Nucleus accumbens (tissue), 56 donors: ENCODE measurements at regions not wholly inside any gene's neighbourhood (a gene's known extent, or its start where the extent isn't known, plus 50 kb on each side); places are given as distances from the start of the nearest gene placed in this dataset.

Experiments used
- DNase-seq, 56 donors: peaks; one replicate each; lab custom pipeline; 2025; lab: John Stamatoyannopoulos, UW

DNA sequence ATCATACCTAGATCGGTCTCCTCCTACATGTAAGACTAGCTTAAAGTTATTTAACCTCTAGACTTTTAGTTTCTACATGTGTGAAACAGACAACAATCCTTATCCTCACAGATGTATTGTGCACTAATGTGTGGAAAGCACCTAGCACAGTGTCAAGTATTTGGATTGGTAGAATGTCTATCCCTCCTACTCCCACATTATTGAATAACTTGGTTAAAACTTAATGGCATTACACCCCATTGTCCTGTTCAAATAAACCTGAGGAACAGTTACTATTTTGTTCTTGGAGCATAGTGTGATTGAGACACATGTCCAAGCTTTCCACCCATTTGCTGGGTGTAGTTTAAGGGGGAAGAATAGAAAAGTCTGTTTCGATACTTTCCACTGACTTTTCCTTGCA is 208.8 kb upstream of the JUN start:
- DNase-seq = no peak

GRCh38 chr1:58993403-58993802 is 209.6 kb upstream of the JUN start:
- no peak for DNase-seq

DNA sequence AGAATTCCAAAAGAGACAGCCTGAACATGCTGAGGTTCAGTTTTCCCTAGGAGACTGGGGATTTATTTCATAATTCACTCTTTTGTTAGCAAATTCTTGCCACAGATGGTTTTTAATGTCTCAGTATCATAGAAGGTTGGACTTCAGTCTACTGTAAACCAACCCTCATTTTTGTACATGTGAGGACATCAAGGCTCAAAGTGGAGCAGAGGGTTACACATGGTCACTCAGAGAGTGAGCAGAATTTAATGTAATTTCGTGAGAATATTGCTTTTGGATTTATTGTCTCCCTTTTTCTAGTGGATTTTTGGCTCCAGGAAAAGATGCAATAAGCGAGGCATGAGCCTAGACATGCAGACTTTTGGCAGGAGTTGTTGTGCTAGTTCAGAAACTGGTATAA is 210.8 kb upstream of the JUN start:
- no peak for DNase-seq

GRCh38 chr1:58996341-58997059 is 212.7 kb upstream of the JUN start:
- DNase-seq = no peak

DNA sequence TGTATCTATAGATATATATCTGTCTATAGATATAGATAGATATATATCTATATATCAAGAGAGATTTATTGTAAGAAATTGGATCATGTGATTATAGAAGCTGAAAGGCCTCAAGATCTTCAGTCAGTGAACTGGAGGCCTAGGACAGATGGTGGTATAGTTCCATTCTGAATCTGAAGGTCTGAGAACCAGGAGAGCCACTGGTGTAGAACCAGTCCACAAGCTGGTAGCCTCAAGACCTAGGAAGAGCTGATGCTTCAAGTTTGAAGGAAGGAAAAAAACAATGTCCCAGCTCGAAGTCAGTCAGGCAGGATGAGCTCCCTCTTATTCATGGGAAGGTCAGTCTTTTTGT is 213.2 kb upstream of the JUN start:
- DNase-seq = no peak

- no peak for DNase-seq
Observed at GRCh38 chr1:58997637-58998036, 213.8 kb upstream of the JUN start.

DNA sequence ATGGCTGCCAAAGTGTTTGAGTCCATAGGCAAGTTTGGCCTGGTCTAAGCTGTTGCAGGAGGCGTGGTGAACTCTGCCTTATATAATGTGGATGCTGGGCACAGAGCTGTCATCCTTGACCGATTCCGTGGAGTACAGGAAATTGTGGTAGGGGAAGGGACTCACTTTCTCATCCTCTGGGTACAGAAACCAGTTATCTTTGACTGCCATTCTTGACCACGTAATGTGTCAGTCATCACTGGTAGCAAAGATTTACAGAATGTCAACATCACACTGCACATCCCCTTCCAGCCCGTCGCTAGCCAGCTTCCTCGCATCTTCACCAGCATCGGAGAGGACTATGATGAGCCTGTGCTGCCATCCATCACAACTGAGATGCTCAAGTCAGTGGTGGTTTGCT is 215.8 kb upstream of the JUN start:
- DNase-seq = no peak

DNA sequence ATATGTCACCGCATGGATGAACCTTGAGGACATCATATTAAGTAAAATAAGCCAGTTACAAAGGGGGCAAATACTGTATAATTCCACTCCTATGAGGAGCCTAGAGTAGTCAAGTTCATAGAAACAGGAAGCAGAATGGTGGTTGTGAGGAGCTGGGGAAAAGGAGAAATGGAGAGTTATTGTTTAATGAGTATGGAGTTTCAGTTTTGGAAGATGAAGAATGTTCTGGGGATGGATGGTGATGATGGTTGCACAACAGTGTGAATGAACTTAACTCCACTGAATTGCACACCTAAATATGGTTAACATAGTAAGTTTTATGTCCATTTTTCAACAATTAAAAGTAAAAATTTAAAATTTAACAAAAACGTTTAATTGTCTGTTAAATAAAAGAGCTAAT is 220.9 kb upstream of the JUN start:
- no peak for DNase-seq

DNA sequence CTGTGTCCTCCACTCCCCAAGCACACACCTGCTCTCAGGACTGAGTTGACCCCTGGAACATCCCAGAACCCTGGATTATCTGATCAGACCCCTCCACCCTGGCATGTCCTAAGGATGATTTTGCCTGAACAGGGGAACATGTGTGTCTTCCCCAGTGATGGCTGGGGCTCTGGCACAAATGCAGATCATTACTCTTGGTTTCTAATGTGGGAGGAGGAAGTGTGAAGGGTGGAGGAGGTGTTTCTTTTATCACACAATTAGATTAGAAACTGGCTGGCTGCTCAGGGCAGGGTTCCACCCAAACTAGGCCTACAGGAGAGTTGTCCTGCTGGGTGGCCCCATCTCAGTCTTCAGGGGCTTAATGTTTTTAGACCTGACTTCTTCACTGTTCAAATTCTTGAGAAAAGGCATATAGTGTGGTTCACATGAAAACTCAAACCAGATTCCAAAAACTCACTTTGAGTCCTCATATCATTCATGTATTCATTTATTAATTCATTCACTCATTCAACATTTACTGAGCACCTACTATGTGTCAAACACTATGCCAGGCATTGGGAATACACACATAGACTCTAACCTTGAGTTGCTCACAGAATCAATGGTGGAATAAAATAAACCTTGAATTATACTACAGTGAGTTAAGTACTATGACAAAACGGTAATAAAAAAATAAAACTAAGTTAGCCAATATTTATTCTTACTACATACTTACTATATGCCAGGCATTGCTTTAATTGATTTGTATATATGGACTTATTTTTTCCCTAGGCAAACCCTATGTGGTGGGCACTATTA is 221.8 kb upstream of the JUN start:
- DNase-seq = no peak

DNA sequence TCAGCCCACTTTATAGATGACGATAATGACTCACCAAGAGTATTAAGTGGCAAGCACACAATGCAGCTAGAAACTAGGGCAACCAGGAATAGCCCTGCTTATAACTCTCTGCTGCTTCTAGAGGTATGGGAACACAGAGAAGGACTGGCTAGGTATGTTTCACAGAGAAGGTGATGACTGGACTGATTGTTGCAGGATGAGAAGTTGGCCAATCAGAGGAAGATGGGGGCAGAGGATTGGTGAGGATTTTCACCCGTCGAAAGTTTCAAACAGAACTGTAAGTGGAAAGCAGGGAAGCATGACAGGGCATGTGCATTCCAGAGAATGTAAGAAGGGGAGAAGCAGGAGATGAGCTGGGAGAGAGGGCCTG is 222.4 kb upstream of the JUN start:
- no peak for DNase-seq

DNA sequence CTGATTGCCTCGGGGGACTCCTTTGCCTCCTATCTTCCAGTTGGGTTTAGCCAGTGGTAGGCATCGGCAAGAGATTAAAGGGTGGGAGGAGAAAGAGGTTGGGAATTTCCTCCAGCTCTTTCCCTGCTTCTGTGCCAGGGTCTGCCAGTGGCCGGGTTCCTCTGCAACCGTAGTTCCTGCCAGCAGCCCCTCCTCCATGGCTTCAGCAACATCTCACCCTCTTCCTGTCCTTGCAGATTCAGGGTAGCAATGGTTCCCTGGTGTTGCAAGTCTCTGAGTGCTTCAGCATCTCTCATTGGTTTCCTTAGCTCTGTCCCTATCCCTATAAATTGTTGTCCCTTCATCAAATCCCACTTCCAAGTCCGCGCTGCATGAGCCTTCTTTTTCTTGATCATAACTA is 223.1 kb upstream of the JUN start:
- no peak for DNase-seq

DNA sequence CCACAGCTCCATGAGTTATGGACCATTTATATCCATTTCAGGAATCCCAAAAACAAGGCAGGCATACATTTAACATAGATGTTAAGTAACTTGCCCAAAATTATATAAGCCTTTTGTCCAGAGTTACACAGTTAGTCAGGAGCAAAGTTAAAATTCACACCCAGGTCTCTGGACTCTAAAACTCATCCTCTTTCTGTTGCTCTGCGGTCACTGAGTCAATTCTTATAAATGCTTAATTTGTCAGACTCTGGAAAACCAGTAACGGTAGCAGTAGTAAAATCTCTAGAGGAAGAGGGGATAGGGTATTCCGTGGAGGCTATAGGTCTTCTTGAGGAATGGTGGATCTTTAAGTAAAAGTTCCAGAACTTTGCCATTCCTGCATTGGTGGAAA is 223.6 kb upstream of the JUN start:
- DNase-seq = no peak

DNA sequence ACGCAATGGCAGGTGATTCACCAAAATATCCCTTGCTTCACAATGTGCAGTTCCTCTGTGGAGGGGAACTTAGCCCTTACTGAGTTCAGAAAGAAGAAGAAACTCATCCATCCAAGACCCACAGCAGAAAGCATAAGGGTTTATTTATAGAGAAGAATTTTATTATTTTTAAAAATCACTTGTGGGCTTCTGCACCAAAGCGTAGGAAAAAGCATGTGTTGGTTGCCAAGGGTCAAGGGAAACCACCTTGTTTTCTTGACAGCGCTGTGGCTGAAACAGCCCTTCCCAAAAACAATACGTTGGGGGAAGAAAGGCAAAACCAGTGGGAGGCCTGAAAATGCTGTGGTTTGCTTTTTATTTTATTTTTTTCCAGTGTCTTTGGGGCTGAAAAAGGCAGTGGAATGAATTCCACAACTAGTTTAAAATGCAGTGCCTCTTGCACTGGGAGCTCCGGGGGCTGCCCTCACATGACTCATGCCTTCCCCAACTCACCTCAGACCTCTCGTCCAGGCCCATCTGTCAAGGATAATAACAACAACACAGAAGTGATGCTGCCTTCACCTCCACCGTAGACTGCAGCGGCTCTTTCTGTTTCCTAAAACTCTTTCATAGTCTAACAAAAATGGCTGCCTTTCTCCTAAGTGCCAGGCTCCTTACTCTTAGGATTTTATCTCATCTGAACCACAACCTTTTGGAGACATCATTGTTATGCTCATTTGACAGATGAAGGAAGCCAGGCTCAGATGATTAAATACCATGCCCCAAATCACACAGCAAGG is 224.2 kb upstream of the JUN start:
- DNase-seq = no peak

DNA sequence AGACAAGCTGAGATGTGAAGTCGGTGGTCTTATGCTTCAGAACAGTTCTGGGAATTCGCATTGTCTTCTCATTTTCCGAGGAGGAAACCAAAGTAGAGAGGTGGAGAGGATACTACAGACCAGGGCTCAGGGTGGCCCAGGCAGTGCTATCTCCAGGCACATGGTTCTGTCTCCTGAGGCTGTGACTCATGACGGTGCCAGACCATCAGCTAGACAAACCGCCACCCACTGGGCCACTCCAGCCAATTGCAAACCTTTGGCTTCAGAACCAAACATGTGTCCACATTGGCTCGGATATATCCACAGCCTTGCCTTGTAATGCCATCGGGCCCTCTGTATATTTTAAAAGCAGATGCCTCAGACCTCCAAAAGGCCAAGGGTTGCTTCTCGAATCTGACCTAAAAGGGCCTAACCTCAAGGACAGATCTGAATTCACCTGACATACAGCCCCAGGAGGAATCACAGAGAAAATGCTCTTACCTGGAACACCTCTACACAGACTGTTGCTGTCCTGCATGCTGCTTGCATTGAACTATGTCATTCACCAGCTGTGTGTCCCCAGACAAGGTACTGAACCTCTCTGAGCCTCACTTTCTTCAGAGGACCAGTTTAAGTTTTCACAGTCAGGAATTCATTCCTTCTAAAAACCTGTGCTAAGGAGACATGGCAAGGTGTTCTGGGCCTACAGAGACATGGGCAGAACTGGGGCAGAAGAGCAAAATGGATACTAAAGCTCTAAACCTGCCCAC is 224.9 kb upstream of the JUN start:
- no peak for DNase-seq

- no peak for DNase-seq
Observed at GRCh38 chr1:59011663-59012062, 227.8 kb upstream of the JUN start.

GRCh38 chr1:59012378-59012777 is 228.5 kb upstream of the JUN start:
- no peak for DNase-seq

DNA sequence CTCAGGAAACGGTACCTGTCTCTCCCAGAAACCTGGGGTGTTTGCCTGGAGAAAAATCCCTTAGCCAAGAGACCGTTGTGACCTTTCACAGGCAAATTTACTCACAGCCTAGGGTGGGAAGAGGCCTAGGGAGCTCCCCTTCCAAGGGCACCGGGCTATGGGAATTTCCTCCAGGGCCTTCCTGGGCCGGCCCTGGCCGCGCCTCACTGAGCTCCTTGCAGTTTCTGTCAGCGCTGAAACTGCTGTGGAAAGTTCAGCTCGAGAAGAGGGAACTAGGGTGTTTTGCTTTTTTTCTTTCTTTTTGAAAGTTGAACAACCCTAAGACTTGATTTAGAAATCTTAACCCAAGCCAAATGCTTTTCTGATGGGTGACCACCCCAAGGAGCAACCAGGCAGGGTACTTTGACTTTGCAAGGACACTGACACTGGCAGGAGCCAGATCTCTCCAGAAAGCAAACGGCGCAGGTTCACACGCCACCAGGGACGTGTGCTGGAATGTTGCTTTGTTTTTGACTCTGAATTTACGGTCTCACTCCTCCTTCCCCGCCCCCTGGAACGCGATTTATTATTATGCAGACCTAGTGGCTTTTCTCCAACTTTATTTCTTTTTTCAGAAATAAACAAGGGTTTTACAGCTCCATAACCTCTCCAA is 229.6 kb upstream of the JUN start:
- DNase-seq = peak in 2 of 56 donors; percentile 9 to 12

DNA sequence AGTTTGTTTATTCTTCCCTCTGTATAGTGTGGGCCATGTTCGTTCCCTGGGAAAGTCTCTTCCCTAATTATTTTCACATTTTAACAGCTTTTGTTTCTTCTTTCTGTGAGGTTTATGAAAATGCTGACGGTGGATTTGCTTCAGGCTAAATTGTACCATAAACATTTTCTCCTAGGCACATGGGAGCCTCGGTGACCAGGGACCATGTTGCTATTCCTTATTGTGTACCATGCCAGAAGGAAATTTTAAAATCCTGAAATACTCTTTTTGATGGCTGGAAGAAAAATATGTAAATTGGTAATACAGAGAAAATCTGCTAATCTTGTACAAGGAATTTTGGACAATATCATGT is 230.1 kb upstream of the JUN start:
- no peak for DNase-seq

GRCh38 chr1:59014827-59015226 is 231.0 kb upstream of the JUN start:
- DNase-seq = no peak

DNA sequence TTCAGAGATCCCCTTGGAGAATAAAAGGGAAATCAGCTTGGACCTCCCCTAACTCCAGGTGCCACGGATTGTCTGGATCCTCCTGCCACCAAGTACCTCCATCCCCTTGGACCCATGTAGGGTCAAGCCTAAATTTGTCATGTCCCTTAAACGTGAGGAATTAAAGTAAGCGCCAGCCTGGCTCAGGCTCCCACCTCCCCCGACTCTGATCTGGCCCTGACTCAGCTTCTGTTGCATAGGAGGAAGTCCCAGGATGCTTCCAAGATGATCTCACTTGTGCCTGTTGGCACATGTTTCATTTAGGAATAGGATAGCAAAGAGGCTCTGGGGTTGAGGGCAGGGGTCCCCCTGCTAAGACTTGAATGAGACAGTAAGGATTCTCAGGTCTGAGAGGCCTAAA is 231.9 kb upstream of the JUN start:
- DNase-seq = no peak

DNA sequence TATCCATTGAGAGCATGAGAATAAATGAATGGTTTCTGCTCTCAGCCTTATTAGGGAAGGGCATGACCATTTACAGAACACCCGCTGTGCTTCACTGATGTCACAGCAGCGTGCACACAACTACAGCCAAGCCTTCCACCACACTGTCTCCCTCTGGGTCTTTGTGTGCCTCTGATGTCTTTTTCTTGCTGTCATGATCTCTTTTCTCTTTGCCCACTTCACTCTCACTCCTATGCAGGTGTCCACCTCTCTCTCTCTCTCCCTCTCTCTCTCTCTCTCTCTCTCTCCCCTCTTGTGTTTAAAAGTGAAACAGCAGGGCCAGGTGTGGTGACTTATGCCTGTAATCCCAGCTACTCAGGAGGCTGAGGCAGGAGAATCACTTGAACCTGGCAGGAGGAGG is 232.5 kb upstream of the JUN start:
- no peak for DNase-seq
